Activated T-cell treated with anti-CD3 and anti-CD28 coated beads, Interleukin-2, amount 50 U/mL, for 4 hours (primary cell): ENCODE measurements at regions not wholly inside any gene's neighbourhood (a gene's known extent, or its start where the extent isn't known, plus 50 kb on each side); places are given as distances from the start of the nearest gene placed in this dataset.
"Not testable (repeated sequence)": the region's sequence is repeated elsewhere in the genome, so short reads cannot be mapped to it uniquely, and the experiment has no call there.

Source experiments
- ATAC-seq, 2 donors: fragments of 200-7000 bp; cut with Tn5 transposase; one replicate each; pipeline ENCODE4 v1.10.0; 2021
- DNase-seq: peaks from one replicate; pipeline ENCODE4 v3.0.0-alpha.2; 2020
- H3K27me3 Mint-ChIP-seq: one replicate; pipeline ENCODE4 v1.8.0; 2021; ENCODE audit warnings: low read depth, mixed read lengths
- H3K36me3 Mint-ChIP-seq: one replicate; pipeline ENCODE4 v1.8.0; 2022; ENCODE audit warnings: mixed read lengths; ENCODE audit not compliant: insufficient read depth
- H3K4me1 Mint-ChIP-seq: one replicate; pipeline ENCODE4 v1.8.0; 2021; ENCODE audit warnings: low read depth, mixed read lengths
- H3K4me3 Mint-ChIP-seq: one replicate; pipeline ENCODE4 v1.8.0; 2021; ENCODE audit warnings: mild to moderate bottlenecking, moderate library complexity, mixed read lengths
- H3K9me3 Mint-ChIP-seq: one replicate; pipeline ENCODE4 v1.8.0; 2021; ENCODE audit warnings: mixed read lengths

- H3K36me3 Mint-ChIP-seq, H3K9me3 Mint-ChIP-seq, H3K27me3 Mint-ChIP-seq, H3K4me3 Mint-ChIP-seq, ATAC-seq, DNase-seq, H3K4me1 Mint-ChIP-seq: not testable (repeated sequence)
Observed at GRCh38 chr20:28640831-28641230, 2616.6 kb upstream of the DEFB115 start.
